H1 (cell line): ENCODE measurements at regions not wholly inside any gene's neighbourhood (a gene's known extent, or its start where the extent isn't known, plus 50 kb on each side); places are given as distances from the start of the nearest gene placed in this dataset.

Experiments used
- CTCF ChIA-PET: fragments of 300-600 bp; sonication (Branson Sonifier 250); formaldehyde crosslinking; loops from one replicate; lab custom pipeline; 2021; ENCODE audit not compliant: partially characterized antibody; lab: Charles Lee
- POLR2A ChIA-PET: fragments of 300-600 bp; sonication (Branson Sonifier 250); formaldehyde crosslinking; loops from one replicate; lab custom pipeline; 2021; ENCODE audit warnings: inconsistent platforms; ENCODE audit not compliant: partially characterized antibody; lab: Charles Lee
- DNase-seq, 2 experiments: peaks; one replicate each; pipeline versions ENCODE4 v3.0.0 to v3.0.0-alpha.2; 2010 to 2022; ENCODE audit warnings: low spot score in 2 of 2, low read depth in 1 of 2, mixed read lengths in 1 of 2
- FAIRE-seq: peaks from 2 replicates; lab custom pipeline; 2011; peaks lifted over from hg19 to GRCh38; lab: Jason Lieb, UNC
- H2AFZ ChIP-seq: 2 replicates; pipeline ENCODE4 v1.8.1; 2012; ENCODE audit warnings: low read length, inconsistent platforms
- H2AK5ac ChIP-seq: 2 replicates; pipeline ENCODE4 v1.6.1; 2013; ENCODE audit warnings: low read depth, low read length
- H2BK120ac ChIP-seq: replicated peaks from 2 replicates; pipeline ENCODE3; 2013; ENCODE audit warnings: low read depth, low read length, inconsistent platforms
- H2BK12ac ChIP-seq: 2 replicates; pipeline ENCODE4 v1.6.1; 2013; ENCODE audit warnings: low read depth, low read length
- H2BK15ac ChIP-seq: 2 replicates; pipeline ENCODE4 v1.6.1; 2013; ENCODE audit warnings: low read length
- H2BK20ac ChIP-seq: 2 replicates; pipeline ENCODE4 v1.6.1; 2013; ENCODE audit warnings: low read length
- H2BK5ac ChIP-seq: 2 replicates; pipeline ENCODE4 v1.6.1; 2013; ENCODE audit warnings: low read depth, low read length
- H3K14ac ChIP-seq: 2 replicates; pipeline ENCODE4 v1.6.1; 2013; ENCODE audit warnings: inconsistent platforms; ENCODE audit not compliant: insufficient read length
- H3K18ac ChIP-seq: 2 replicates; pipeline ENCODE4 v1.6.1; 2013; ENCODE audit warnings: low read length; ENCODE audit errors: extremely low read depth
- H3K23ac ChIP-seq: 2 replicates; pipeline ENCODE4 v1.6.1; 2013; ENCODE audit warnings: inconsistent platforms; ENCODE audit not compliant: insufficient read length
- H3K23me2 ChIP-seq: 2 replicates; pipeline ENCODE4 v1.6.1; 2013; ENCODE audit warnings: low read depth, low read length
- H3K27ac ChIP-seq: 2 replicates; pipeline ENCODE4 v1.6.1; 2011; ENCODE audit warnings: low read depth, low read length, inconsistent platforms
- H3K27me3 ChIP-seq, 4 experiments: replicated peaks in 1 of 4; 1 replicate in 1 of 4; 2 replicates in 3 of 4; pipeline versions ENCODE4 v1.6.1 to v1.8.1; 2011 to 2013; ENCODE audit warnings: low read length in 3 of 4, mild to moderate bottlenecking in 3 of 4, inconsistent platforms in 2 of 4, mixed read lengths in 2 of 4, moderate library complexity in 1 of 4; ENCODE audit not compliant: control insufficient read depth in 3 of 4, insufficient read depth in 3 of 4; ENCODE audit errors: extremely low read depth in 1 of 4
- H3K36me3 ChIP-seq, 4 experiments: 2 replicates each; pipeline versions ENCODE4 v1.6.1 to v1.8.1; 2011 to 2013; ENCODE audit warnings: mild to moderate bottlenecking in 4 of 4, low read length in 3 of 4, moderate library complexity in 2 of 4, control low read depth in 1 of 4, inconsistent platforms in 1 of 4; ENCODE audit not compliant: insufficient read depth in 4 of 4, control insufficient read depth in 2 of 4
- H3K4ac ChIP-seq: replicated peaks from 2 replicates; pipeline ENCODE3; 2013; ENCODE audit warnings: low read length, low read depth, mixed read lengths, inconsistent platforms; ENCODE audit not compliant: insufficient read length
- H3K4me1 ChIP-seq, 4 experiments: replicated peaks in 1 of 4; 1 replicate in 1 of 4; 2 replicates in 3 of 4; pipeline versions ENCODE4 v1.6.1 to v1.8.1; 2011 to 2013; ENCODE audit warnings: low read length in 3 of 4, inconsistent platforms in 2 of 4, mixed read lengths in 1 of 4; ENCODE audit not compliant: insufficient read depth in 4 of 4, control insufficient read depth in 3 of 4
- H3K4me2 ChIP-seq, 2 experiments: 2 replicates each; pipeline versions ENCODE4 v1.6.1 to v1.8.1; 2011 to 2013; ENCODE audit warnings: low read depth in 2 of 2, low read length in 2 of 2, control low read depth in 1 of 2, inconsistent platforms in 1 of 2, mild to moderate bottlenecking in 1 of 2; ENCODE audit not compliant: insufficient read depth in 1 of 2
- H3K4me3 ChIP-seq, 4 experiments: fragments of 200-600, 300-600 bp in 1 of 4; sonication (generic), shearing (Covaris generic), sonication (Bioruptor Twin) in 1 of 4; 2 replicates each; pipeline versions ENCODE4 v1.5.1 to v1.8.1; 2011 to 2016; ENCODE audit warnings: low read length in 4 of 4, low read depth in 3 of 4, control low read depth in 2 of 4, inconsistent platforms in 2 of 4, mild to moderate bottlenecking in 2 of 4, mixed read lengths in 1 of 4, moderate library complexity in 1 of 4; ENCODE audit not compliant: insufficient read depth in 2 of 4; ENCODE audit errors: extremely low read depth in 1 of 4
- H3K56ac ChIP-seq: replicated peaks from 2 replicates; pipeline ENCODE3; 2013; ENCODE audit warnings: low read depth, mild to moderate bottlenecking, mixed read lengths, low read length, inconsistent platforms; ENCODE audit not compliant: insufficient read length
- H3K79me1 ChIP-seq: 2 replicates; pipeline ENCODE4 v1.6.1; 2013; ENCODE audit warnings: low read depth, low read length, control low read depth
- H3K79me2 ChIP-seq, 2 experiments: 2 replicates each; pipeline versions ENCODE4 v1.6.1 to v1.8.1; 2012 to 2013; ENCODE audit warnings: low read length in 2 of 2, mild to moderate bottlenecking in 2 of 2, inconsistent platforms in 1 of 2; ENCODE audit not compliant: insufficient read depth in 2 of 2, control insufficient read depth in 1 of 2
- H3K9ac ChIP-seq, 4 experiments: replicated peaks in 1 of 4; 1 replicate in 1 of 4; 2 replicates in 3 of 4; pipeline versions ENCODE4 v1.6.1 to v1.8.1; 2011 to 2013; ENCODE audit warnings: low read depth in 3 of 4, low read length in 3 of 4, control low read depth in 2 of 4, mild to moderate bottlenecking in 2 of 4, moderate library complexity in 2 of 4, inconsistent platforms in 1 of 4; ENCODE audit errors: extremely low read depth in 1 of 4
- H3K9me3 ChIP-seq, 2 experiments: 2 replicates each; pipeline versions ENCODE4 v1.6.1 to v1.8.1; 2012 to 2013; ENCODE audit warnings: mild to moderate bottlenecking in 2 of 2, moderate library complexity in 2 of 2, control low read depth in 1 of 2, inconsistent platforms in 1 of 2, low read depth in 1 of 2, low read length in 1 of 2, mixed read lengths in 1 of 2; ENCODE audit not compliant: insufficient read depth in 2 of 2
- H4K20me1 ChIP-seq, 2 experiments: replicated peaks in 1 of 2; 2 replicates each; pipeline versions ENCODE3 to v1.8.1; 2011 to 2013; ENCODE audit warnings: inconsistent platforms in 2 of 2, low read length in 2 of 2, mild to moderate bottlenecking in 1 of 2; ENCODE audit not compliant: insufficient read depth in 2 of 2, control insufficient read depth in 1 of 2
- H4K5ac ChIP-seq: 2 replicates; pipeline ENCODE4 v1.6.1; 2013; ENCODE audit warnings: low read length, low read depth, mixed read lengths, inconsistent platforms; ENCODE audit not compliant: insufficient read length
- H4K8ac ChIP-seq: 2 replicates; pipeline ENCODE4 v1.8.0; 2013; ENCODE audit warnings: mild to moderate bottlenecking, moderate library complexity, low read length, inconsistent platforms; ENCODE audit not compliant: insufficient read depth; ENCODE audit errors: extremely low read depth
- H4K91ac ChIP-seq: replicated peaks from 2 replicates; pipeline ENCODE3; 2013; ENCODE audit warnings: low read length, mixed read lengths, inconsistent platforms; ENCODE audit not compliant: insufficient read length
- ASH2L ChIP-seq: fragments of 200-600, 300-600 bp; sonication (generic); IDR thresholded peaks from one replicate; pipeline ENCODE4 v1.7.1; 2017; ENCODE audit warnings: low read length
- CREB1 ChIP-seq: IDR thresholded peaks from 2 replicates; pipeline ENCODE4 v1.6.1; 2012; ENCODE audit warnings: inconsistent platforms
- KDM5A ChIP-seq: fragments of 200-600 bp; IDR thresholded peaks from 2 replicates; pipeline ENCODE4 v1.7.1; 2012; ENCODE audit warnings: mild to moderate bottlenecking, low read length, inconsistent platforms, mixed read lengths
- NANOG ChIP-seq: IDR thresholded peaks from 2 replicates; pipeline ENCODE4 v1.6.1; 2011; ENCODE audit warnings: low read length, low read depth, mild to moderate bottlenecking, inconsistent platforms; ENCODE audit not compliant: insufficient read depth, poor library complexity, severe bottlenecking
- POU5F1 ChIP-seq: IDR thresholded peaks from 2 replicates; pipeline ENCODE4 v1.6.1; 2011; ENCODE audit warnings: low read depth, mild to moderate bottlenecking, low read length, moderate library complexity
- RXRA ChIP-seq: IDR thresholded peaks from 2 replicates; pipeline ENCODE4 v1.6.1; 2011; ENCODE audit warnings: low read depth, mild to moderate bottlenecking, low read length, moderate library complexity; ENCODE audit not compliant: insufficient read depth
- SP2 ChIP-seq: IDR thresholded peaks from 2 replicates; pipeline ENCODE4 v1.6.1; 2012; ENCODE audit warnings: mild to moderate bottlenecking, low read length, inconsistent platforms
- SRF ChIP-seq: IDR thresholded peaks from 2 replicates; pipeline ENCODE4 v1.6.1; 2011; ENCODE audit warnings: mild to moderate bottlenecking, low read depth, low read length, moderate library complexity
- WGBS, 2 experiments: shearing (Covaris generic) in 1 of 2; methylation state at CpG; one replicate each; pipeline versions ENCODE4 v1.1.6 to v1.1.7; 2013 to 2015; ENCODE audit warnings: low lambda C conversion rate in 2 of 2, mixed read lengths in 2 of 2, inconsistent platforms in 1 of 2, low coverage in 1 of 2, missing lambda C conversion rate in 1 of 2; ENCODE audit not compliant: insufficient replicate concordance in 2 of 2, insufficient coverage in 1 of 2, insufficient read length in 1 of 2; ENCODE audit errors: extremely low coverage in 1 of 2, missing lambda C conversion rate in 1 of 2; 5-methylcytosine and 5-hydroxymethylcytosine counted together
- TF ChIP-seq, protein P1 (sequence below): IDR thresholded peaks from 2 replicates; pipeline ENCODE4 v1.6.1; 2011; ENCODE audit warnings: low read length, improper control_type of control experiment

DNA sequence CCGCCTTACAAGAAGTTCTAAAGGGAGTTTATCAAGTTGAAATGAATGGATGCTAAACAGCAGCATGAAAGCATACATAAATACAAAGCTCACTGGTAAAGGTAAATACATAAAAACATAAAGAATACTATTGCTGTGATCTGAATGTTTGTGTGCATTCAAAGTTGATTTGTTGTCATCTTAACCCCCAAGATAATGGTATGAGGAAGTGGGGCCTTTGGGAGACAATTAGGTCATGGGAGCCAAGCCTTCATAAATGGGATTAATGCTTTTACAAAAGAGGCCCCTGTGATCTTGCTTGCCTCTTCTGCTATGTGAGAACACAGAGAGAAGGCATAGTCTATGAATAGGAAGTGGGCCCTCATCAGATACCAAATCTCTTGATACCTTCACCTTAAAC, 209.0 kb upstream of the SAMSN1 start:
- no peak overlapping the region for H2AK5ac ChIP-seq
- TF ChIP-seq ASH2L = no peak
- TF ChIP-seq NANOG = no peak
- TF ChIP-seq SP2 = no peak
- no peak for TF ChIP-seq RXRA
- TF ChIP-seq POU5F1 = no peak
- TF ChIP-seq SRF = no peak
- no peak for TF ChIP-seq KDM5A
- TF ChIP-seq, protein P1, sequence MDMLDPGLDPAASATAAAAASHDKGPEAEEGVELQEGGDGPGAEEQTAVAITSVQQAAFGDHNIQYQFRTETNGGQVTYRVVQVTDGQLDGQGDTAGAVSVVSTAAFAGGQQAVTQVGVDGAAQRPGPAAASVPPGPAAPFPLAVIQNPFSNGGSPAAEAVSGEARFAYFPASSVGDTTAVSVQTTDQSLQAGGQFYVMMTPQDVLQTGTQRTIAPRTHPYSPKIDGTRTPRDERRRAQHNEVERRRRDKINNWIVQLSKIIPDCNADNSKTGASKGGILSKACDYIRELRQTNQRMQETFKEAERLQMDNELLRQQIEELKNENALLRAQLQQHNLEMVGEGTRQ = no peak
- no peak for TF ChIP-seq CREB1
- TF ChIP-seq, all 59 proteins: peak for 0
- no peak overlapping the region for H3K4me2 ChIP-seq
- no peaks in the 10 kb centered on the region for H4K20me1 ChIP-seq
- H3K27me3 ChIP-seq = no peaks in the 10 kb centered on the region
- no peak overlapping the region for H2AFZ ChIP-seq
- H3K14ac ChIP-seq = no peak overlapping the region
- no peaks in the 10 kb centered on the region for H3K79me2 ChIP-seq
- H3K18ac ChIP-seq = no peak overlapping the region
- H2BK120ac ChIP-seq = no peak overlapping the region
- H2BK5ac ChIP-seq = no peak overlapping the region
- no peak overlapping the region for H2BK20ac ChIP-seq
- no peak overlapping the region for H3K4me3 ChIP-seq
- H3K23me2 ChIP-seq = no peaks in the 10 kb centered on the region
- H3K9me3 ChIP-seq = no peaks in the 10 kb centered on the region
- FAIRE-seq (no peak), DNase-seq (no peak)
- CTCF ChIA-PET = no interaction called here
- H3K56ac ChIP-seq = no peak overlapping the region
- POLR2A ChIA-PET = no interaction called here
- no peaks in the 10 kb centered on the region for H3K79me1 ChIP-seq
- H3K27ac ChIP-seq = no peak overlapping the region
- 87% methylated on average over 1 of the region's 1 CpG; no CpG with 5 or more reads in 1 of the 2 experiments for WGBS, 2 experiments
- no peak overlapping the region for H2BK15ac ChIP-seq
- no peak overlapping the region for H3K23ac ChIP-seq
- H3K9ac ChIP-seq = no peak overlapping the region
- no peaks in the 10 kb centered on the region for H3K36me3 ChIP-seq
- H4K91ac ChIP-seq = no peak overlapping the region
- H3K4me1 ChIP-seq = no peaks in the 10 kb centered on the region
- H4K8ac ChIP-seq = no peak overlapping the region
- no peak overlapping the region for H2BK12ac ChIP-seq
- H4K5ac ChIP-seq = no peak overlapping the region
- H3K4ac ChIP-seq = no peak overlapping the region
